ENCODE measurements at regions not wholly inside any gene's neighbourhood (a gene's known extent, or its start where the extent isn't known, plus 50 kb on each side); places are given as distances from the start of the nearest gene placed in this dataset.

GRCh38 chr7:130973637-130974036 lies 239.6 kb upstream of the KLF14 start:
- no peak for TF ChIP-seq POLR2A (IDR thresholded peaks at IDR 0.05)
- TF ChIP-seq, protein P1, sequence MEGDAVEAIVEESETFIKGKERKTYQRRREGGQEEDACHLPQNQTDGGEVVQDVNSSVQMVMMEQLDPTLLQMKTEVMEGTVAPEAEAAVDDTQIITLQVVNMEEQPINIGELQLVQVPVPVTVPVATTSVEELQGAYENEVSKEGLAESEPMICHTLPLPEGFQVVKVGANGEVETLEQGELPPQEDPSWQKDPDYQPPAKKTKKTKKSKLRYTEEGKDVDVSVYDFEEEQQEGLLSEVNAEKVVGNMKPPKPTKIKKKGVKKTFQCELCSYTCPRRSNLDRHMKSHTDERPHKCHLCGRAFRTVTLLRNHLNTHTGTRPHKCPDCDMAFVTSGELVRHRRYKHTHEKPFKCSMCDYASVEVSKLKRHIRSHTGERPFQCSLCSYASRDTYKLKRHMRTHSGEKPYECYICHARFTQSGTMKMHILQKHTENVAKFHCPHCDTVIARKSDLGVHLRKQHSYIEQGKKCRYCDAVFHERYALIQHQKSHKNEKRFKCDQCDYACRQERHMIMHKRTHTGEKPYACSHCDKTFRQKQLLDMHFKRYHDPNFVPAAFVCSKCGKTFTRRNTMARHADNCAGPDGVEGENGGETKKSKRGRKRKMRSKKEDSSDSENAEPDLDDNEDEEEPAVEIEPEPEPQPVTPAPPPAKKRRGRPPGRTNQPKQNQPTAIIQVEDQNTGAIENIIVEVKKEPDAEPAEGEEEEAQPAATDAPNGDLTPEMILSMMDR (IDR thresholded peaks at IDR 0.05), result no peak
- no peak for TF ChIP-seq POLR2AphosphoS5 (IDR thresholded peaks at IDR 0.05)
